KMS-11 (cell line): ENCODE measurements at regions not wholly inside any gene's neighbourhood (a gene's known extent, or its start where the extent isn't known, plus 50 kb on each side); places are given as distances from the start of the nearest gene placed in this dataset.

Source experiments
- H2AFZ ChIP-seq: fragments of 200-600 bp; sonication (generic); 2 replicates; pipeline ENCODE4 v1.6.1; 2016; ENCODE audit warnings: antibody characterized with exemption, mixed run types, low read depth
- H3K27ac ChIP-seq: fragments of 200-600 bp; sonication (generic); 2 replicates; pipeline ENCODE4 v1.6.1; 2016; ENCODE audit warnings: mild to moderate bottlenecking, mixed run types
- H3K27me3 ChIP-seq: fragments of 200-600 bp; sonication (generic); 2 replicates; pipeline ENCODE4 v1.6.1; 2017; ENCODE audit warnings: mild to moderate bottlenecking, low read depth, mixed run types, moderate library complexity; ENCODE audit not compliant: insufficient read depth
- H3K36me3 ChIP-seq: fragments of 200-600 bp; sonication (generic); 2 replicates; pipeline ENCODE4 v1.6.1; 2017; ENCODE audit warnings: mild to moderate bottlenecking, mixed run types; ENCODE audit not compliant: insufficient read depth
- H3K4me1 ChIP-seq: fragments of 200-600 bp; sonication (generic); 2 replicates; pipeline ENCODE4 v1.6.1; 2016; ENCODE audit warnings: mild to moderate bottlenecking, low read depth, mixed run types; ENCODE audit not compliant: poor library complexity, severe bottlenecking
- H3K4me2 ChIP-seq: fragments of 200-600 bp; sonication (generic); 2 replicates; pipeline ENCODE4 v1.7.0; 2016; ENCODE audit warnings: mild to moderate bottlenecking, mixed run types
- H3K4me3 ChIP-seq: fragments of 200-600 bp; sonication (generic); IDR thresholded peaks from 2 replicates; pipeline ENCODE4 v1.6.1; 2017; ENCODE audit warnings: low read depth, low read length, mixed read lengths; ENCODE audit not compliant: insufficient read depth
- H3K79me2 ChIP-seq: fragments of 200-600 bp; sonication (generic); 2 replicates; pipeline ENCODE4 v1.6.1; 2016; ENCODE audit warnings: low read depth, mixed run types; ENCODE audit not compliant: insufficient read depth
- H3K9ac ChIP-seq: fragments of 200-600 bp; sonication (generic); 2 replicates; pipeline ENCODE4 v1.6.1; 2016; ENCODE audit warnings: mild to moderate bottlenecking, mixed run types
- H4K20me1 ChIP-seq: fragments of 200-600 bp; sonication (generic); 2 replicates; pipeline ENCODE4 v1.6.1; 2016; ENCODE audit warnings: mild to moderate bottlenecking, mixed run types; ENCODE audit not compliant: insufficient read depth
- CTCF ChIP-seq: fragments of 200-600 bp; sonication (generic); conservative IDR thresholded peaks from 2 replicates; pipeline ENCODE4 v1.6.1; 2017; ENCODE audit warnings: low read depth, mild to moderate bottlenecking, antibody characterized with exemption, low read length, moderate library complexity, mixed read lengths

- H3K4me1 ChIP-seq: peaks cover 11% of the 10 kb centered on the region
- H3K79me2 ChIP-seq: no peaks in the 10 kb centered on the region
- no peaks in the 10 kb centered on the region for H3K36me3 ChIP-seq
- no peaks in the 10 kb centered on the region for H4K20me1 ChIP-seq
- no peaks in the 10 kb centered on the region for H3K27me3 ChIP-seq
- no peak overlapping the region for H2AFZ ChIP-seq
- TF ChIP-seq CTCF: no peak
- no peak overlapping the region for H3K4me3 ChIP-seq
- no peak overlapping the region for H3K27ac ChIP-seq
- no peak overlapping the region for H3K9ac ChIP-seq
- H3K4me2 ChIP-seq: peak overlapping the region; percentile 51
These were observed 169.8 kb upstream of the STK32A start for GRCh38 chr5:147065071-147065470.

GRCh38 chr5:147068998-147069397, 165.8 kb upstream of the STK32A start:
- no peaks in the 10 kb centered on the region for H3K27me3 ChIP-seq
- no peak overlapping the region for H3K9ac ChIP-seq
- H3K4me2 ChIP-seq: no peak overlapping the region
- no peaks in the 10 kb centered on the region for H4K20me1 ChIP-seq
- H3K4me1 ChIP-seq: peaks cover 11% of the 10 kb centered on the region
- H3K36me3 ChIP-seq: no peaks in the 10 kb centered on the region
- TF ChIP-seq CTCF: no peak
- H3K4me3 ChIP-seq: no peak overlapping the region
- H2AFZ ChIP-seq: no peak overlapping the region
- no peak overlapping the region for H3K27ac ChIP-seq
- no peaks in the 10 kb centered on the region for H3K79me2 ChIP-seq

GRCh38 chr5:147072622-147073021, 162.2 kb upstream of the STK32A start:
- H2AFZ ChIP-seq: no peak overlapping the region
- H3K27ac ChIP-seq: no peak overlapping the region
- no peaks in the 10 kb centered on the region for H3K27me3 ChIP-seq
- no peak for TF ChIP-seq CTCF
- H3K9ac ChIP-seq: no peak overlapping the region
- no peaks in the 10 kb centered on the region for H3K4me1 ChIP-seq
- no peak overlapping the region for H3K4me2 ChIP-seq
- no peaks in the 10 kb centered on the region for H4K20me1 ChIP-seq
- H3K79me2 ChIP-seq: no peaks in the 10 kb centered on the region
- no peak overlapping the region for H3K4me3 ChIP-seq
- no peaks in the 10 kb centered on the region for H3K36me3 ChIP-seq

- no peaks in the 10 kb centered on the region for H4K20me1 ChIP-seq
- no peaks in the 10 kb centered on the region for H3K27me3 ChIP-seq
- no peak overlapping the region for H2AFZ ChIP-seq
- no peak overlapping the region for H3K9ac ChIP-seq
- no peaks in the 10 kb centered on the region for H3K36me3 ChIP-seq
- TF ChIP-seq CTCF: no peak
- H3K4me3 ChIP-seq: no peak overlapping the region
- H3K79me2 ChIP-seq: no peaks in the 10 kb centered on the region
- no peaks in the 10 kb centered on the region for H3K4me1 ChIP-seq
- H3K4me2 ChIP-seq: no peak overlapping the region
- H3K27ac ChIP-seq: no peak overlapping the region
These were observed 161.7 kb upstream of the STK32A start for GRCh38 chr5:147073098-147073497.
